GM12878 (cell line): ENCODE measurements at regions not wholly inside any gene's neighbourhood (a gene's known extent, or its start where the extent isn't known, plus 50 kb on each side); places are given as distances from the start of the nearest gene placed in this dataset.

Experiments used
- ATAC-seq: fragments of 200-7000 bp; cut with Tn5 transposase; 3 replicates; pipeline ENCODE4 v1.9.1; 2020; ENCODE audit warnings: mild to moderate bottlenecking, moderate library complexity
- BruUV-seq: library from RNA; stranded (reverse); fragments of 400-500 nt; replicated peaks from 2 replicates; lab custom pipeline; 2021; lab: Mats Ljungman, UMichigan
- CTCF ChIA-PET: fragments of 300-600 bp; sonication (Branson Sonifier 250); formaldehyde crosslinking; extraction: SDS; loops from one replicate; lab custom pipeline; 2021; ENCODE audit warnings: inconsistent platforms; lab: Yijun Ruan, JAX
- POLR2A ChIA-PET: fragments of 350-600 bp; formaldehyde crosslinking; extraction: SDS; loops from one replicate; lab custom pipeline; 2021; ENCODE audit warnings: inconsistent platforms; lab: Charles Lee
- RAD21 ChIA-PET: fragments of 300-600 bp; sonication (Branson Sonifier 250); formaldehyde crosslinking; loops from one replicate; lab custom pipeline; 2023; ENCODE audit warnings: antibody characterized with exemption; ENCODE audit not compliant: unreplicated experiment; lab: Charles Lee
- SMC1A ChIA-PET: fragments of 300-600 bp; sonication (Branson Sonifier 250); formaldehyde crosslinking; loops from one replicate; lab custom pipeline; 2023; ENCODE audit not compliant: unreplicated experiment, uncharacterized antibody; lab: Charles Lee
- DNase-seq: peaks from one replicate; pipeline ENCODE4 v3.0.0-alpha.2; 2011; ENCODE audit warnings: low read depth, low spot score
- FAIRE-seq: peaks from 3 replicates; lab custom pipeline; 2011; peaks lifted over from hg19 to GRCh38; lab: Jason Lieb, UNC
- H2AFZ ChIP-seq: 2 replicates; pipeline ENCODE4 v1.6.0; 2011; ENCODE audit warnings: low read depth, low read length, control low read depth; ENCODE audit not compliant: control insufficient read depth
- H3K27ac ChIP-seq: 2 replicates; pipeline ENCODE4 v1.5.1; 2011; ENCODE audit warnings: control low read depth; ENCODE audit not compliant: control insufficient read depth, insufficient read depth
- H3K27me3 ChIP-seq, 2 experiments: replicated peaks in 1 of 2; 2 replicates each; pipeline versions ENCODE4 v1.6.0 to v1.6.1; 2011; ENCODE audit warnings: low read length in 1 of 2; ENCODE audit not compliant: control insufficient read depth in 2 of 2, insufficient read depth in 2 of 2
- H3K36me3 ChIP-seq, 2 experiments: 2 replicates each; pipeline ENCODE4 v1.5.1; 2011; ENCODE audit warnings: low read length in 1 of 2; ENCODE audit not compliant: control insufficient read depth in 2 of 2, insufficient read depth in 2 of 2
- H3K4me1 ChIP-seq: 2 replicates; pipeline ENCODE4 v1.6.1; 2011; ENCODE audit warnings: mild to moderate bottlenecking, low read length, moderate library complexity, mixed read lengths; ENCODE audit not compliant: control insufficient read depth, insufficient read depth
- H3K4me2 ChIP-seq: 2 replicates; pipeline ENCODE4 v1.6.0; 2011; ENCODE audit warnings: control low read depth; ENCODE audit not compliant: control insufficient read depth, insufficient read depth
- H3K4me3 ChIP-seq: fragments of 200-600 bp; sonication (generic); 2 replicates; pipeline ENCODE4 v1.5.1; 2016
- H3K79me2 ChIP-seq: 2 replicates; pipeline ENCODE4 v1.6.0; 2011; ENCODE audit warnings: low read length; ENCODE audit not compliant: control insufficient read depth, insufficient read depth
- H3K9ac ChIP-seq: 2 replicates; pipeline ENCODE4 v1.8.0; 2011; ENCODE audit warnings: low read length, control low read depth, mixed read lengths; ENCODE audit not compliant: control insufficient read depth, insufficient read depth
- H3K9me3 ChIP-seq: replicated peaks from 3 replicates; pipeline ENCODE4 v1.5.1; 2011; ENCODE audit warnings: mild to moderate bottlenecking, low read length; ENCODE audit not compliant: control insufficient read depth, insufficient read depth
- H4K20me1 ChIP-seq: 2 replicates; pipeline ENCODE4 v1.6.0; 2011; ENCODE audit not compliant: control insufficient read depth, insufficient read depth
- GABPA ChIP-seq: IDR thresholded peaks from 2 replicates; pipeline ENCODE4 v1.6.1; 2014; ENCODE audit warnings: antibody characterized with exemption, low read depth, mild to moderate bottlenecking, inconsistent platforms
- GATAD2B ChIP-seq: fragments of 450-650 bp; conservative IDR thresholded peaks from 2 replicates; pipeline ENCODE4 v1.6.1; 2017; ENCODE audit warnings: low read depth, mild to moderate bottlenecking, moderate library complexity
- IRF4 ChIP-seq: IDR thresholded peaks from 2 replicates; pipeline ENCODE4 v1.6.1; 2011; ENCODE audit warnings: low read depth, low read length
- MXI1 ChIP-seq: fragments of 150-350 bp; IDR thresholded peaks from 2 replicates; pipeline ENCODE4 v1.6.1; 2011; ENCODE audit warnings: low read depth, mild to moderate bottlenecking, inconsistent platforms, low read length, improper control_type of control experiment
- NFYA ChIP-seq: IDR thresholded peaks from 2 replicates; pipeline ENCODE4 v1.6.1; 2011; ENCODE audit warnings: low read depth, mild to moderate bottlenecking, low read length, improper control_type of control experiment, borderline replicate concordance
- NR2F1 ChIP-seq: fragments of 450-650 bp; conservative IDR thresholded peaks from 2 replicates; pipeline ENCODE4 v1.6.1; 2017; ENCODE audit warnings: mild to moderate bottlenecking
- POLR2AphosphoS5 ChIP-seq: IDR thresholded peaks from 2 replicates; pipeline ENCODE4 v1.6.1; 2011; ENCODE audit warnings: mild to moderate bottlenecking, low read length, inconsistent platforms
- RELA ChIP-seq: fragments of 450-650 bp; IDR thresholded peaks from 2 replicates; pipeline ENCODE4 v1.8.0; 2014; ENCODE audit warnings: borderline replicate concordance; ENCODE audit not compliant: partially characterized antibody
- SMC3 ChIP-seq: IDR thresholded peaks from 2 replicates; pipeline ENCODE4 v1.6.1; 2011; ENCODE audit warnings: low read length, improper control_type of control experiment, borderline replicate concordance
- STAT1 ChIP-seq: fragments of 450-650 bp; conservative IDR thresholded peaks from 2 replicates; pipeline ENCODE4 v1.6.1; 2014; ENCODE audit warnings: antibody characterized with exemption, mild to moderate bottlenecking
- SUZ12 ChIP-seq: fragments of 200-600 bp; sonication (generic); IDR thresholded peaks from one replicate; pipeline ENCODE4 v1.6.1; 2018; ENCODE audit warnings: antibody characterized with exemption, mild to moderate bottlenecking; ENCODE audit not compliant: unreplicated experiment
- TCF3 ChIP-seq: IDR thresholded peaks from 2 replicates; pipeline ENCODE4 v1.6.1; 2012; ENCODE audit warnings: low read depth, mild to moderate bottlenecking, low read length, borderline replicate concordance; ENCODE audit not compliant: insufficient read depth
- ZNF24 ChIP-seq: fragments of 450-650 bp; IDR thresholded peaks from 2 replicates; pipeline ENCODE4 v1.6.1; 2017; ENCODE audit warnings: antibody characterized with exemption, mild to moderate bottlenecking
- WGBS: methylation state at CpG from one replicate; pipeline ENCODE4 v1.1.6; 2016; ENCODE audit warnings: low lambda C conversion rate; ENCODE audit not compliant: insufficient replicate concordance, insufficient coverage; ENCODE audit errors: missing lambda C conversion rate; 5-methylcytosine and 5-hydroxymethylcytosine counted together
- in situ Hi-C: fragments of 300-500 bp; cut with MboI; formaldehyde crosslinking; loops from 9 replicates; pipeline ENCODE4 v1.14.3; 2018; ENCODE audit warnings: mixed read lengths
- intact Hi-C: fragments of 100-400 bp; cut with micrococcal nuclease; formaldehyde crosslinking; loops from one replicate; pipeline ENCODE4 v1.14.2; 2022; ENCODE audit not compliant: unreplicated experiment
- TF ChIP-seq, protein P1 (sequence below): fragments of 450-650 bp; conservative IDR thresholded peaks from 2 replicates; pipeline ENCODE4 v1.6.1; 2017; ENCODE audit warnings: mild to moderate bottlenecking, moderate library complexity
- TF ChIP-seq, protein P2 (sequence below): fragments of 450-650 bp; IDR thresholded peaks from 2 replicates; pipeline ENCODE4 v1.6.1; 2017; ENCODE audit warnings: mild to moderate bottlenecking, moderate library complexity
- TF ChIP-seq, protein P3 (sequence below): fragments of 450-650 bp; IDR thresholded peaks from 2 replicates; pipeline ENCODE4 v1.6.1; 2017; ENCODE audit warnings: borderline replicate concordance

DNA sequence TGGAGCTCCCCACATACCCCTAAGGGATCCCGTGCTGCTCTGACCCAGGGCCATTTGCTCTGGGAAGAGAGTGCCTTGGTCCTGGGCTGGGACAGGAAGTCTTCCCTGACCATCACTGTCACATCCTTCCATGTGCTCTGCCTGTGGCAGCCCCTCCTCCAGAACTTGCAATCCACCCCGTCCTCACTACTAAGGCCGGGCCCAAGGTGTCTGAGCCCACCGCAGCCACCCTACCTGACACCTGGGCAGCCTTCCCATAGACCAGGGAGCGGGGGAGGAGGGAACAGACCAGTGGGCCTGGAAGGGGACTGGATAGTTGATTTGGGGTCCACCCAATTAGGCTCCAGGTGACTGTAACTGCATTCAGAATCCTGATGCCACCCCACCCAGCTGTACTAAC is 117.5 kb upstream of the CRHR1 start (continued):
- TF ChIP-seq RELA, result no peak
- TF ChIP-seq MXI1, result no peak
- TF ChIP-seq ZNF24, result no peak

DNA sequence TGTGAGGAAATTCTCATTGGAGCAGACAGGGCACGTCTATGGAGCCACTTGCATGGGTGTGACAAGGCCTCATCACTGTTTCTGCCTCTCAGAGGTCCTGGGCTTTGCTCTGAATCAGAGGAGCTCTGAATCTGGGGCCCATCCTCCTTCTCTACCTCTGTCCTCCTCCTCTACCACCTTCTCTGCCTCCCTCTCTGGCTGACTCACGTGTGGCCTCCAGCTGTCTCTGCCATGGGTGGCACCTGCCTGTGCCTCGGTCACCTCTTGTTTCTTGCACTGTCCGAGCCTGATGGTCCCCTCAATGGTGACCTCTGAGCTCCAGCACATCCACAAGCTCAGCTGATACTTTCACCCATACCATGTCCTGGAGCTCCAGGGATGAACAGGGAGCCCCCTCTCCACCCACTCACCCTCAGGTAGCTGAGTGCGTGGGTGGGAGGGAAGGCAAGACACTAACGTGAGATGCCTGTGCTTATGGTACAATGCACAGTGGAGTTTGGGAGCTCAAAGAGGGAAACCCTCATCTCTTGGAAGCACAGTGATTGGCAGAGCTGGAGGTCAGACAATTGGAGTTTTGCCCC is 116.4 kb upstream of the CRHR1 start:
- SMC1A ChIA-PET, result no interaction called here

More for the DNA sequence above, 116.4 kb upstream of the CRHR1 start:
- TF ChIP-seq POLR2AphosphoS5 (no peak), NFYA (no peak), SMC3 (no peak), SUZ12 (no peak), IRF4 (no peak), STAT1 (no peak), NR2F1 (no peak), GABPA (no peak), TCF3 (no peak), GATAD2B (no peak)
- TF ChIP-seq, protein P1, sequence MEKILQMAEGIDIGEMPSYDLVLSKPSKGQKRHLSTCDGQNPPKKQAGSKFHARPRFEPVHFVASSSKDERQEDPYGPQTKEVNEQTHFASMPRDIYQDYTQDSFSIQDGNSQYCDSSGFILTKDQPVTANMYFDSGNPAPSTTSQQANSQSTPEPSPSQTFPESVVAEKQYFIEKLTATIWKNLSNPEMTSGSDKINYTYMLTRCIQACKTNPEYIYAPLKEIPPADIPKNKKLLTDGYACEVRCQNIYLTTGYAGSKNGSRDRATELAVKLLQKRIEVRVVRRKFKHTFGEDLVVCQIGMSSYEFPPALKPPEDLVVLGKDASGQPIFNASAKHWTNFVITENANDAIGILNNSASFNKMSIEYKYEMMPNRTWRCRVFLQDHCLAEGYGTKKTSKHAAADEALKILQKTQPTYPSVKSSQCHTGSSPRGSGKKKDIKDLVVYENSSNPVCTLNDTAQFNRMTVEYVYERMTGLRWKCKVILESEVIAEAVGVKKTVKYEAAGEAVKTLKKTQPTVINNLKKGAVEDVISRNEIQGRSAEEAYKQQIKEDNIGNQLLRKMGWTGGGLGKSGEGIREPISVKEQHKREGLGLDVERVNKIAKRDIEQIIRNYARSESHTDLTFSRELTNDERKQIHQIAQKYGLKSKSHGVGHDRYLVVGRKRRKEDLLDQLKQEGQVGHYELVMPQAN, result no peak
- TF ChIP-seq, protein P2, sequence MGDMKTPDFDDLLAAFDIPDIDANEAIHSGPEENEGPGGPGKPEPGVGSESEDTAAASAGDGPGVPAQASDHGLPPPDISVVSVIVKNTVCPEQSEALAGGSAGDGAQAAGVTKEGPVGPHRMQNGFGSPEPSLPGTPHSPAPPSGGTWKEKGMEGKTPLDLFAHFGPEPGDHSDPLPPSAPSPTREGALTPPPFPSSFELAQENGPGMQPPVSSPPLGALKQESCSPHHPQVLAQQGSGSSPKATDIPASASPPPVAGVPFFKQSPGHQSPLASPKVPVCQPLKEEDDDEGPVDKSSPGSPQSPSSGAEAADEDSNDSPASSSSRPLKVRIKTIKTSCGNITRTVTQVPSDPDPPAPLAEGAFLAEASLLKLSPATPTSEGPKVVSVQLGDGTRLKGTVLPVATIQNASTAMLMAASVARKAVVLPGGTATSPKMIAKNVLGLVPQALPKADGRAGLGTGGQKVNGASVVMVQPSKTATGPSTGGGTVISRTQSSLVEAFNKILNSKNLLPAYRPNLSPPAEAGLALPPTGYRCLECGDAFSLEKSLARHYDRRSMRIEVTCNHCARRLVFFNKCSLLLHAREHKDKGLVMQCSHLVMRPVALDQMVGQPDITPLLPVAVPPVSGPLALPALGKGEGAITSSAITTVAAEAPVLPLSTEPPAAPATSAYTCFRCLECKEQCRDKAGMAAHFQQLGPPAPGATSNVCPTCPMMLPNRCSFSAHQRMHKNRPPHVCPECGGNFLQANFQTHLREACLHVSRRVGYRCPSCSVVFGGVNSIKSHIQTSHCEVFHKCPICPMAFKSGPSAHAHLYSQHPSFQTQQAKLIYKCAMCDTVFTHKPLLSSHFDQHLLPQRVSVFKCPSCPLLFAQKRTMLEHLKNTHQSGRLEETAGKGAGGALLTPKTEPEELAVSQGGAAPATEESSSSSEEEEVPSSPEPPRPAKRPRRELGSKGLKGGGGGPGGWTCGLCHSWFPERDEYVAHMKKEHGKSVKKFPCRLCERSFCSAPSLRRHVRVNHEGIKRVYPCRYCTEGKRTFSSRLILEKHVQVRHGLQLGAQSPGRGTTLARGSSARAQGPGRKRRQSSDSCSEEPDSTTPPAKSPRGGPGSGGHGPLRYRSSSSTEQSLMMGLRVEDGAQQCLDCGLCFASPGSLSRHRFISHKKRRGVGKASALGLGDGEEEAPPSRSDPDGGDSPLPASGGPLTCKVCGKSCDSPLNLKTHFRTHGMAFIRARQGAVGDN, result no peak
- TF ChIP-seq, protein P3, sequence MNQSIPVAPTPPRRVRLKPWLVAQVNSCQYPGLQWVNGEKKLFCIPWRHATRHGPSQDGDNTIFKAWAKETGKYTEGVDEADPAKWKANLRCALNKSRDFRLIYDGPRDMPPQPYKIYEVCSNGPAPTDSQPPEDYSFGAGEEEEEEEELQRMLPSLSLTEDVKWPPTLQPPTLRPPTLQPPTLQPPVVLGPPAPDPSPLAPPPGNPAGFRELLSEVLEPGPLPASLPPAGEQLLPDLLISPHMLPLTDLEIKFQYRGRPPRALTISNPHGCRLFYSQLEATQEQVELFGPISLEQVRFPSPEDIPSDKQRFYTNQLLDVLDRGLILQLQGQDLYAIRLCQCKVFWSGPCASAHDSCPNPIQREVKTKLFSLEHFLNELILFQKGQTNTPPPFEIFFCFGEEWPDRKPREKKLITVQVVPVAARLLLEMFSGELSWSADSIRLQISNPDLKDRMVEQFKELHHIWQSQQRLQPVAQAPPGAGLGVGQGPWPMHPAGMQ, result no peak
- no peaks in the 10 kb centered on the region for H3K36me3 ChIP-seq
- no peaks in the 10 kb centered on the region for H3K9me3 ChIP-seq
- CTCF ChIA-PET, result no interaction called here
- RAD21 ChIA-PET, result no interaction called here
- in situ Hi-C loops, result no loop called here
- DNase-seq, result no peak
- no peak overlapping the region for H3K27ac ChIP-seq
- H3K9ac ChIP-seq, result no peak overlapping the region
- no peak for ATAC-seq
- H3K27me3 ChIP-seq, result no peaks in the 10 kb centered on the region; a peak in 2 of 4 replicates
- no peak overlapping the region for H3K4me2 ChIP-seq
- no peaks in the 10 kb centered on the region for H4K20me1 ChIP-seq
- 18% methylated on average over 6 of the region's 6 CpGs for WGBS
- POLR2A ChIA-PET, result no interaction called here
- BruUV-seq, result no TSS peak
- no peak overlapping the region for H3K4me3 ChIP-seq
- H3K4me1 ChIP-seq, result no peaks in the 10 kb centered on the region
- no peak overlapping the region for H2AFZ ChIP-seq
- no peaks in the 10 kb centered on the region for H3K79me2 ChIP-seq
- FAIRE-seq, result no peak
- intact Hi-C loops, result no loop called here
